ENCODE measurements at regions not wholly inside any gene's neighbourhood (a gene's known extent, or its start where the extent isn't known, plus 50 kb on each side); places are given as distances from the start of the nearest gene placed in this dataset.

DNA sequence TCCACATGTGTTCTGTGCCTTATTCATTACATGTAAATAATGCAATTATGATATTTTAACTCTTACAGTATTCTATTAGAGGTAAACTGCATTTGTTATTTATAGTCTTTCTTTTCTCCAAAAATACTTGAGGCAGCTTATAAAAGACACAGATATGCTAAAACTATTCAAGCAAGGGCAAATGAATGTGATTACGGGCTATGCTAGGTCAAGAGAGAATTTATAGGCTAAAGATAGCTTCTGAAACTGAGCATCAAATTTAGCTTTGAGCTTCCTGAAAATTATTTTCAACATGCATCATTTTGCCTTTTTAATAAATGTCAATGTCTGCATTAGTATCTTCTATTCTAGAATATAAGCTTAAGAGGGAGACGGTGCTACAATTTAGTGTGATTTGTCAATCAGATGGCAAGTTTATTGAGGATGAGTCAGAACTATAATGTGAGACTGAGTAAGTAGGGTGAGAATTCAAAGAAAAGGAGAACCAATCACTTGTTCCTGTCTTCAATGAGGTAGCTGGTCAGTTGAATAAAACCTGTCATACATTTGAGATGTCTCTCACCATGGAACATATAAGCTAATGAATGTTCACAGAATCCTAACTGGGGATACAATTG, 669.4 kb upstream of the CITED2 start:
- Mint-ChIP-seq H3K9me3 (no peaks in the 10 kb centered on the region), H3K4me3 (no peak overlapping the region), H3K36me3 (ENCODE audit: low read depth) (no peaks in the 10 kb centered on the region), H3K27ac (no peak overlapping the region), H3K27me3 (no peaks in the 10 kb centered on the region), H3K4me1 (no peaks in the 10 kb centered on the region)
- DNase-seq: no peak
- ChIA-PET POLR2A (no interaction called here), CTCF (interaction anchor here (1.6 kb wide), 1 partner anchor 8 kb away, joined by 5 read pairs; no protein-coding TSS in a partner anchor)

DNA sequence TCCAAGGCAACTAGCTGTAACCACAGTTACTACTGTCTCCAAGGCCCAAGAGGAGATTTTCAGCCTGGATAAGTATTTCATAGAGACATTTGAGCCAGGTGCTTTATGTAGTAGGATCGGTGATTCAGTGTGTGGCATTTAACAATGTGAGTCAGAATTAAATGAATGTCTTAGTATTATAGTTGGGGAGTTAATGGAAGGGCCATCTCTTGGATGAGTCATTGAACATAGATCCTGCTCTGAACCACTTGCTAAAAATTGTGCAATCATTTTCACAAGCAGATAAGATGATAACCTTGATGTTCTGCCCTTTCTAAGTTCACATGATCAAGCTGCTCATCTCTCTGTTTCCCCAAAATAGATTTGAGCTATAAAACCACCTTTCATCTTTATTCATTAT, 668.9 kb upstream of the CITED2 start:
- Mint-ChIP-seq H3K36me3 (ENCODE audit: low read depth) (no peaks in the 10 kb centered on the region), H3K4me1 (no peaks in the 10 kb centered on the region), H3K27me3 (no peaks in the 10 kb centered on the region), H3K27ac (no peak overlapping the region), H3K4me3 (no peak overlapping the region), H3K9me3 (no peaks in the 10 kb centered on the region)
- ChIA-PET POLR2A (no interaction called here), CTCF (interaction anchor here (1.6 kb wide), 1 partner anchor 9 kb away, joined by 5 read pairs; no protein-coding TSS in a partner anchor)
- no peak for DNase-seq

DNA sequence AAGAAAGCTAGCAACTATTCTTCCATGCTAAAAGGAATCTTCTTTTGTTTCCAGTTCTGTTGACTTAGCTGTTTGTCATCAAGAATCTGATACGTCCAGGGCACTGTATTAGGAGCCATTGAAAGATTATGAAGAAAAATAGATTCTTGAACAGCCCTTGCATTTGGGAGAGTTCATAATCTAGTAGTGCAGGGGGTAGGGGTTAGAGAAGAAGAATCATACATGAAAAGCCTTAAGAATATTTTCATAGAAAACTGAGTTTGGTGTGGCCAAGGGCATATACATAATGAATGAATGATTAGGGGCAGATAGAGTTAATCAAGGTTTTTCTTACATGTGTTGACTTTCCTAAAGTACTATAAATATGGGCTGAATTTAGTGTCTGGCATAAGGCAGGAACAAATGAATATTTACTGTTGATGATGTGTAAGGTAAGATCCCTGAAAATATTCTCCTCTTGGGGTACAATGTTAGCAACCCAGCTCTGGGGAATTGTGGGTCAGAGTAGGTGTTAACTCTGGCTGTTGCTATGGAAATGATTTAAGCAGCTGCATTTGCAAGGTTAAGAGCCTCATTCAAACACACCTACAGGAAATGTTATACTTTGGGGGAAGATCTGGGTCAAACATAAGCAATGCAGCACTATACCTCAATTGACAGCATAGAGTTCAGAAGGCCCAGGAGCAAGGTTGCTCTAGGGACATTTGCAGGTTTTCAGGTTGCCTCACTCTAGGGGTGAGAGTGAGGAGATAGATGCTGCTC, 667.3 kb upstream of the CITED2 start:
- Mint-ChIP-seq H3K27ac (no peak overlapping the region), H3K36me3 (ENCODE audit: low read depth) (no peaks in the 10 kb centered on the region), H3K4me3 (no peak overlapping the region), H3K9me3 (no peaks in the 10 kb centered on the region), H3K27me3 (no peaks in the 10 kb centered on the region), H3K4me1 (no peaks in the 10 kb centered on the region)
- ChIA-PET POLR2A (no interaction called here), CTCF (no interaction called here)
- no peak for DNase-seq

DNA sequence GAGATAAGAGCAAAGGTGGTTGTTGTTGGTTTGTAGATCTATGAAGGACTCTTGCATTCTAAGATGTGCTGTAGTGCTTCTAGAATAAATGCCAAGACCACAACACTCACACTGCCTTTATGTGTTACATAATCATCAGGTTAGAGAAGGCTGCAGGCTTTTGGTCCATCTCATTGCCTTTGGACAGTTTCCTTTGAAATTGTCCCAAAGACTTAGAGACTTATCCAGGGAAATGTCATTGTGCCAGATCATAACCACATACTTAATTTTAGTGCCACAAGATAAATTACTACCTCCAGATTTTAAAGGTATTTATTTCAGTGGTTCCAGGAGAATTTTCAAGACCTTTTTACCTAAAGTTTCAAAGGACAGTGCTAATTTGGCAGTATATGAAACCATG, 666.6 kb upstream of the CITED2 start:
- DNase-seq: no peak
- Mint-ChIP-seq H3K27ac (no peak overlapping the region), H3K36me3 (ENCODE audit: low read depth) (no peaks in the 10 kb centered on the region), H3K4me3 (no peak overlapping the region), H3K9me3 (no peaks in the 10 kb centered on the region), H3K4me1 (no peaks in the 10 kb centered on the region), H3K27me3 (no peaks in the 10 kb centered on the region)
- ChIA-PET CTCF (no interaction called here), POLR2A (no interaction called here)

DNA sequence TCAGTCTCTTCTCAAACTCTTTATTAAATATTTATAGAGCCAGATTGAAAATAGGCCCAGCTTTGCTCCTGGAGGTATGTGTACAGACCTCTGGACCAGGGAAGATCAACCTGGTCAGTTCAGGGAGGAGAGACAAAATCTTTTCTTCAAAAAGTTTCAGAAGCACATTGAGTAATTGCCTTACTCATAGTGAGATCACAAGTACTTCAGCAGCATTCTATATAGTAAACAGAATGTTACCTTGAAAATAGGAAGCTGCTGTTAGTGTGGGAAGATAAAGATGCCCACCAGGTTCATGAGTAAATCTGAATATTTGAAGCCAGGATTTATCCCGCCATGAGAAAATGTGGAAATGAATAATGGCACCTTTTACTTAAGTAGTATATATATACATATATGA, 665.9 kb upstream of the CITED2 start:
- Mint-ChIP-seq H3K36me3 (ENCODE audit: low read depth) (no peaks in the 10 kb centered on the region), H3K4me1 (no peaks in the 10 kb centered on the region), H3K27me3 (no peaks in the 10 kb centered on the region), H3K9me3 (no peaks in the 10 kb centered on the region), H3K27ac (no peak overlapping the region), H3K4me3 (no peak overlapping the region)
- POLR2A ChIA-PET: no interaction called here
- DNase-seq: no peak
- CTCF ChIA-PET: no interaction called here

DNA sequence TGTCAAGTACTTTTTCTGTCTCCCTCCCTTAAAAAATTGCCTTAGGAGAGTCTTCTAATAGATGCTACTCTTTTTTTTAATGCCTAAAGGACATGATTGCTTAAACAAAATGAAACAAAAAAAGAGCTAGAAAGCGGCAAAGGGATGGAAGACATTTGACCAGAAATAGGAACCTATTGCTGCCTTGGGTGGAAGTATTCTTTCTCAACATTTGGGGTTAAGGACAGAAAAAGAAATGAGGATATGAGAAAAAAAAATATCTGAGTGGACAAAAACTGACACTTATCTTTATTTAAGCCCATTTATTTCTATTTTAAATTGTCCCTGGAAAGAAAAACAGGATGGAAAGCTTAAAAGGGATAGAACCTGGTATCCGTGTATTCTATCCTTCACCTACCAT, 664.9 kb upstream of the CITED2 start:
- ChIA-PET CTCF (no interaction called here), POLR2A (no interaction called here)
- no peak for DNase-seq
- H3K27ac Mint-ChIP-seq: no peak overlapping the region
- no peak overlapping the region for H3K4me3 Mint-ChIP-seq
- no peaks in the 10 kb centered on the region for H3K27me3 Mint-ChIP-seq
- H3K36me3 Mint-ChIP-seq (ENCODE audit: low read depth): no peaks in the 10 kb centered on the region
- H3K4me1 Mint-ChIP-seq: no peaks in the 10 kb centered on the region
- no peaks in the 10 kb centered on the region for H3K9me3 Mint-ChIP-seq

DNA sequence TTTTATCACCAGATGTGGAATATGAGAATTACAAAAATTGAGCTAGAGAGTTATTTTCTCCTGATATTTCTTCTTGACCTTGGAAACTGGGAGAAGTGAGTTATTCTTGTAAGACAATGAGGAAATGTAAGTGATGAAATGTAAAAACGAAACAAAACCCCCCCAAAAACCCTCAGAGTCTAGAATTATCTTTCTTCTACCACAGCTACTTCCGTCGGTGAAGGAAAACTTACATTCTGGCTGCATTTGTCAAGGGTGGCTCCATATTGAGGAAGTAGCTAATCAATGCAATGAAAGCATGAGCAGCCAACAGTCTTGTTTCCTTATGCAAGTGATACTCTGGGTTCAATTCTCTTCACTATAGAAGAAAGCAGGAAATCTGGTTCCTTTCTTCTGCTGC, 661.7 kb upstream of the CITED2 start:
- no peaks in the 10 kb centered on the region for H3K36me3 Mint-ChIP-seq (ENCODE audit: low read depth)
- H3K27me3 Mint-ChIP-seq: no peaks in the 10 kb centered on the region
- no peak overlapping the region for H3K4me3 Mint-ChIP-seq
- no peaks in the 10 kb centered on the region for H3K9me3 Mint-ChIP-seq
- H3K27ac Mint-ChIP-seq: no peak overlapping the region
- no peak for DNase-seq
- no peaks in the 10 kb centered on the region for H3K4me1 Mint-ChIP-seq
- CTCF ChIA-PET: no interaction called here
- POLR2A ChIA-PET: no interaction called here

DNA sequence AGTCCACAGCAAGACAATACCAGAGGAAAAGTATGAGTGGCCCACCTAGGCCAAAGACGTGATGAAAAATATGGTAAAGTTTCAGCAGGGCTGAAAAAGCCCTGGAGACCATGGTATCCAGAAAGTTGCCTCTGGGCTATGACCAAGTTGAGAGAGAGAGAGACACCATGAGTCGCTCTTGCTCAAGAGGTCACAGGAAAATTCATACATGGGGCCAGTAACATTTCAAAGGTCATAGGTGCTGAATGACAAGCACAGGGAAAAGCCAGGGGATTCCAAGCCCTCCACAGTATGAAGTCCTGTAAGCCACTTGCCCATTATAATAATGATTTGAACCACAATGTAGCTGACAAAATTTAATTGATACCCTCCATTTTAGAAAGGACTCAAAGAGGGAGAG, 657.7 kb upstream of the CITED2 start:
- no peaks in the 10 kb centered on the region for H3K36me3 Mint-ChIP-seq (ENCODE audit: low read depth)
- H3K27ac Mint-ChIP-seq: no peak overlapping the region
- H3K9me3 Mint-ChIP-seq: peaks cover 7% of the 10 kb centered on the region
- ChIA-PET CTCF (no interaction called here), POLR2A (no interaction called here)
- no peaks in the 10 kb centered on the region for H3K4me1 Mint-ChIP-seq
- peaks cover 1% of the 10 kb centered on the region for H3K27me3 Mint-ChIP-seq
- H3K4me3 Mint-ChIP-seq: no peak overlapping the region
- DNase-seq: no peak

DNA sequence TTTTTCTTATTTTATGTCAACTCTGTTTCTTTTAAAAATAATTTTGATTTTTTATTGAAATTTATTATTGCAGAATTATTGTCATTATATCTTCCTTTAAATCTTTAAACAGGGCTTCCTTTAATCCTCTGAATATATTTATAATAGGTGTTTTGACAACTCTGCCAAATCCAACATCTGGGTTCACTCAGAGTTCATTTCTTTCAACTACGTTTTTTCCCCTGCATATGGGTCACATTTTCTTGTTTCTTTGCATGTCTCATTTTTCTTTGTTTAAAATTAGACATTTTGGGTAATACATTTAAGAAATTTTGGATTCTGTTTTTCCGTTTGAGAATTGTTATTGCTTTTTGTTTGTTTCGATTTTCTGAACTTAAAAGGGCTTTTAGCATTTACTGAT, 655.1 kb upstream of the CITED2 start:
- no peaks in the 10 kb centered on the region for H3K4me1 Mint-ChIP-seq
- peaks cover 8% of the 10 kb centered on the region for H3K9me3 Mint-ChIP-seq
- ChIA-PET POLR2A (no interaction called here), CTCF (no interaction called here)
- no peaks in the 10 kb centered on the region for H3K36me3 Mint-ChIP-seq (ENCODE audit: low read depth)
- no peak overlapping the region for H3K27ac Mint-ChIP-seq
- DNase-seq: no peak
- no peak overlapping the region for H3K4me3 Mint-ChIP-seq
- peaks cover 3% of the 10 kb centered on the region for H3K27me3 Mint-ChIP-seq

DNA sequence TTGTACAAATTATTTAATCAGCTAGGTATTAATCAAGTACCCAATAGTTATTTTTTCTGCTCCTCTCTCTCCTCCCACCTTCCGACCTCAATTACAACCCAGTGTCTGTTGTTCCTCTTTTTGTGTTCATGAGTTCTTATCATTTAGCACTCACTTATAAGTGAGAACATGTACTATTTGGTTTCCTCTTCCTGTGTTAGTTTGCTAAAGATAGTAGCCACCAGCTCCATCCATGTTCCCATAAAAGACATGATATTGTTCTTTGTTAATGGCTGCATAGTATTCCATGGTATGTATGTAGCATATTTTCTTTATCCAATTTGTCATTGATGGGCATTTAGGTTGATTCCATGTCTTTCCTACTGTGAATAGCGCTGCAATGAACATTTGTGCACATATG, 652.8 kb upstream of the CITED2 start:
- no peak for DNase-seq
- ChIA-PET CTCF (no interaction called here), POLR2A (no interaction called here)
- H3K9me3 Mint-ChIP-seq: peaks cover 8% of the 10 kb centered on the region
- H3K36me3 Mint-ChIP-seq (ENCODE audit: low read depth): no peaks in the 10 kb centered on the region
- H3K4me3 Mint-ChIP-seq: no peak overlapping the region
- H3K4me1 Mint-ChIP-seq: no peaks in the 10 kb centered on the region
- H3K27me3 Mint-ChIP-seq: peaks cover 3% of the 10 kb centered on the region
- H3K27ac Mint-ChIP-seq: no peak overlapping the region

DNA sequence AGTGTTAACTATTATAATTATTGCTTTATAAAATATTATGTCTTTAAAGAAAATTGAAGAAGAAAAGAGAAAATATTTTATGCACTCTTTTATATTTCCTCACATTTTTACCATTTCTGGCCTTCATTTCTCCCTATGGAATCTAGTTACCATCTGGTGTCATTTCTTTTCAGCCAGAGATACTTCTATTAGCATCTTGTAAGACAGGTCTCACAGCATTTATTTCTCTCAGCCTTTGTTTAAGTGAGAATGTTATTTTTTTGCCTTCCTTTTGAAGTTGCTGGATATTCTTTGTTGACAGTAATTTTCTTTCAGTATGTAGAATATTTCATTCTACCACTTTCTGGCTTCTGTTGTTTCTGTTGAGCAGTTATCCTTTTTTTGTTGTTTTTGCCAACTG, 652.1 kb upstream of the CITED2 start:
- no peak for DNase-seq
- H3K27ac Mint-ChIP-seq: no peak overlapping the region
- POLR2A ChIA-PET: no interaction called here
- no peaks in the 10 kb centered on the region for H3K36me3 Mint-ChIP-seq (ENCODE audit: low read depth)
- H3K4me1 Mint-ChIP-seq: no peaks in the 10 kb centered on the region
- peaks cover 3% of the 10 kb centered on the region for H3K27me3 Mint-ChIP-seq
- H3K4me3 Mint-ChIP-seq: no peak overlapping the region
- peaks cover 8% of the 10 kb centered on the region for H3K9me3 Mint-ChIP-seq
- CTCF ChIA-PET: no interaction called here

DNA sequence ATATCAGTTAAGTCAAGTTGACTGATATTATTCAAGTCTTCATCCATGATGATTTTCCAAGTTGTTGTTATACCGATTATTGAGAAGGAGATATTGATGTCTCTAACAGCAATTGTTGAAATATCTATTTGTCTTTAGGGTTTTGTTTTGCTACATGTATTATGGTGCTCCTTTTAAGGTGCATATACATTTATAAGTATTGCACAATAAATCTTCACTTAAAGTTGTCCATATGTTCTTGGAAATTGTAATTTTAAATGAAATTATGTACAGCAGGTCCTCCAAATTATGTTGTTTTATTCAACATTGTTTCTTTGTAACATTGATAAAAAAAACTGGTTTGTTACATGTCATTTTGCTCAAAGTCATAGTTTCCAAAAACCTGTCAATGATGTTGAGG, 650.7 kb upstream of the CITED2 start:
- Mint-ChIP-seq H3K4me3 (no peak overlapping the region), H3K27ac (no peak overlapping the region), H3K9me3 (peaks cover 13% of the 10 kb centered on the region), H3K36me3 (ENCODE audit: low read depth) (no peaks in the 10 kb centered on the region), H3K4me1 (no peaks in the 10 kb centered on the region), H3K27me3 (peaks cover 3% of the 10 kb centered on the region)
- ChIA-PET POLR2A (no interaction called here), CTCF (no interaction called here)
- DNase-seq: no peak

DNA sequence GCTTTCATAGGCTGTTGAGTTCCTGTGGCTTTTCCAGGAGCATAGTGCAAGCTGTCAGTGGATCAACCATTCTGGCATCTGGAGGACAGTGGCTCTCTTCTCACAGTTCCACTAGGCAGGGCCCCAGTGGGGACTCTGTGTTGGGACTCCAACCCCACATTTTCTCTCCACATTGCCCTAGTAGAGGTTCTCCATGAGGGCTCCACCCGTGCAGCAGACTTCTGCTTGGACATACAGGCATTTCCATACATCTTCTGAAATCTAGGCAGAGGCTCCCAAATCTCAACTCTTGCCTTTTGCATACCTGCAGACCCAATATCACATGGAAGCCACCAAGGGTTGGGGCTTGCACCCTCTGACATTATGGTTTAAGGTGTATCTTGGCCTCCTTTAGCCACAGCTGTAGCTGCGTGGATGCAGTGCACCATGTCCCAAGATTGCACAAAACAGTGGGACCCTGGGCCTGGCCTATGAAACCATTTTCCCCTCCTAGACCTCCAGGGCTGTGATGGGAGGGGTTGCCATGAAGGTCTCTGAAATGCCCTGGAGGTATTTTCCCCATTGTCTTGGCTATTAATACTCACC, 645.9 kb upstream of the CITED2 start:
- POLR2A ChIA-PET: no interaction called here
- DNase-seq: no peak
- H3K4me3 Mint-ChIP-seq: no peak overlapping the region
- CTCF ChIA-PET: no interaction called here
- H3K27me3 Mint-ChIP-seq: no peaks in the 10 kb centered on the region
- no peaks in the 10 kb centered on the region for H3K4me1 Mint-ChIP-seq
- H3K36me3 Mint-ChIP-seq (ENCODE audit: low read depth): no peaks in the 10 kb centered on the region
- H3K9me3 Mint-ChIP-seq: peaks cover 13% of the 10 kb centered on the region
- H3K27ac Mint-ChIP-seq: no peak overlapping the region

DNA sequence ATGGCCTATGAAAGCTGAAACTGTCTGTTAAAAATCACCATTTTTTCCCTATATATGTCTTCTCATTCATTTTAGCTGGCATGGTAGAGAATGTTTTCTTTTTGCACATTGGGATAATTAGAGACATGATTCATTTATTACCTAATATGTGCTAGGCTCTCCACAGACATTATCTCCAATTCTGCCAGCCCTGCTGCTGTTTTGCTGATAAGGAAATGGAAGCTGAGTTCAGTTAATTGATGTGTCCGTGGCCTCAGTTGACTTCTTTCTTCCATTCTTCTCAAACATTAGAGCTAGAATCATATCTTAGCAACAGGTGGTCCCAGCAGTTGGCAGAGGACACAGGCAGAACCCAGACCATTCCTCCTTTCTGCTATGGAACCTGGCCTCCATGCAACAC, 644.1 kb upstream of the CITED2 start:
- Mint-ChIP-seq H3K27me3 (no peaks in the 10 kb centered on the region), H3K27ac (no peak overlapping the region), H3K36me3 (ENCODE audit: low read depth) (no peaks in the 10 kb centered on the region), H3K4me3 (no peak overlapping the region), H3K4me1 (no peaks in the 10 kb centered on the region), H3K9me3 (peaks cover 13% of the 10 kb centered on the region)
- ChIA-PET POLR2A (no interaction called here), CTCF (no interaction called here)
- DNase-seq: no peak

Data from activated CD4-positive, alpha-beta T cell treated with anti-CD3 and anti-CD28 coated beads, Interleukin-2, amount 10 ng/mL, durations not matched to agents 7 days and 5 days (primary cell).